SKM-1 (cell line): ENCODE measurements at regions not wholly inside any gene's neighbourhood (a gene's known extent, or its start where the extent isn't known, plus 50 kb on each side); places are given as distances from the start of the nearest gene placed in this dataset.
"Not testable (repeated sequence)": the region's sequence is repeated elsewhere in the genome, so short reads cannot be mapped to it uniquely, and the experiment has no call there.

ENCODE experiments used
- DNase-seq: peaks from one replicate; lab custom pipeline; 2025; ENCODE audit not compliant: unreplicated experiment; lab: John Stamatoyannopoulos, UW

- DNase-seq = no peak
Measured at GRCh38 chr14:86357876-86358275, 827.9 kb downstream of the FLRT2 start.

DNA sequence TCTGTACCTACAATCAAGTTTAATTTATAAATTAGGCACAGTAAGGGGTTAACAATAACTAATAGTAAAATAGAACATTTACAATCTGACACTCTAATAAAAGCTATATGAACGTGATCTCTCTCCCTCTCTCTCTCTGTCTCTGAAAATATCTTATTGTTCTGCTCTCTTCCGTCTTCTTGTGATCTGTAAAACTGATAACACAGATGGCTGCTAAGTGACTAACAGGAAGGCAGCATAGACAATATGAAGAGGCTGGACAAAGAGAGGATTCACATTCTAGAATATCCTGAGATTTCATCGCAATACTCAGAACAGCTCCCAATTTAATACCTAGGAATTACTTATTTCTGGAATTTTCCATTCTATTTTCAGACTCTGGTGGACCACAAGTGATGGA lies 827.2 kb downstream of the FLRT2 start:
- no peak for DNase-seq

GRCh38 chr14:86346818-86347384 lies 817.0 kb downstream of the FLRT2 start:
- no peak for DNase-seq

GRCh38 chr14:86334355-86334754 lies 804.4 kb downstream of the FLRT2 start:
- no peak for DNase-seq

DNA sequence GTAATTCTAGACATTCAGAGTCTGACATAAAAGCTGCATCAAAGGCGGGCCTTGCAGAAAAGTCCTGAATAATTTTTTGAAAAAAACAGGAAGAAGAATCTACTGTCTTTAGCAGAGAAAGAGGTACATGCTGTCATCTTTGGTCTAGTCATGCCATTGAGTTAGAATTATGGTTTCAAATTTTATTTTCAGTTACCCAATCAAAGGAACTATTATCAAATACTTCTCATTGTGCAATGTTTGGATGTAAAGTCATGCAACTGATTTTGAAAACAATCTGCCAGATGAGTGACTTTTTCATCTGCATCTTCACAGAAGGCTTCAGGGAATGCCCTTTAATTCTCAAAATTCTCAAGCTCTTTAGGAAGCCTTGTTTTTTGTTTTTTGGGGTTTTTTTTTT lies 803.5 kb downstream of the FLRT2 start:
- DNase-seq = no peak

GRCh38 chr14:86331341-86331740 lies 801.4 kb downstream of the FLRT2 start:
- DNase-seq = no peak

- no peak for DNase-seq
Measured at GRCh38 chr14:86321151-86321550, 791.2 kb downstream of the FLRT2 start.

DNA sequence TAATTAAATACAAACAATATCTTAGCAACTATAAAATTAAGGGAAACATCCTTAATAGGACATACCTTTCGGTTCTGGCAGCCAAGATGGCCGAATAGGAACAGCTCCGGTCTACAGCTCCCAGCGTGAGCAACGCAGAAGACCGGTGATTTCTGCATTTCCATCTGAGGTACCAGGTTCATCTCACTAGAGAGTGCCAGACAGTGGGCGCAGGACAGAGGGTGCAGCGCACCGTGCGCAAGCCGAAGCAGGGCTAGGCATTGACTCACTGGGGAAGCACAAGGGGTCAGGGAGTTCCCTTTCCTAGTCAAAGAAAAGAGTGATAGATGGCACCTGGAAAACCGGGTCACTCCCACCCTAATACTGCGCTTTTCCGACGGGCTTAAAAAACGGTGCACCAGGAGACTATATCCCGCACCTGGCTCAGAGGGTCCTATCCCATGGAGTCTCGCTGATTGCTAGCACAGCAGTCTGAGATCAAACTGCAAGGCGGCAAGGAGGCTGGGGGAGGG lies 782.3 kb downstream of the FLRT2 start:
- DNase-seq = not testable (repeated sequence)

DNA sequence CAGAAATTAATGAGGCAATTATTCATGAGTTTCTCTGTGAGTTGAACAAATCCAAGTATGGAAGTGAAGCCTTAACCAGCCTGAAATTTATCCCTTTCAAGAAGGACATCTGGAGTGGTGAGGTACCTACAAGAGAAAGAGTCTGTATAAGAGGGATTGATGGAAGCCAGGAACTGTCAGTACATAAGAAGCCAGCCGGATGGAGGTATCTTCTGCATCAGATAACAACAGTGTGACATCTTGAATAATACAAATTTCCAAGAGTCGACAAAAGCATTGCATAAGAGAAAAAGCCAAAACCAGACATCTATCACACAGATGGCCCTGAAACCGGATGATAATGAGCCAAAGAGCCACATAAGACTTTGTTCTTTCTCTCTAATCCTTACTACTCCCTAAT lies 781.2 kb downstream of the FLRT2 start:
- no peak for DNase-seq

- DNase-seq = no peak
Measured at GRCh38 chr14:86310611-86311010, 780.7 kb downstream of the FLRT2 start.

- DNase-seq = no peak
Measured at GRCh38 chr14:86310148-86310547, 780.2 kb downstream of the FLRT2 start.

DNA sequence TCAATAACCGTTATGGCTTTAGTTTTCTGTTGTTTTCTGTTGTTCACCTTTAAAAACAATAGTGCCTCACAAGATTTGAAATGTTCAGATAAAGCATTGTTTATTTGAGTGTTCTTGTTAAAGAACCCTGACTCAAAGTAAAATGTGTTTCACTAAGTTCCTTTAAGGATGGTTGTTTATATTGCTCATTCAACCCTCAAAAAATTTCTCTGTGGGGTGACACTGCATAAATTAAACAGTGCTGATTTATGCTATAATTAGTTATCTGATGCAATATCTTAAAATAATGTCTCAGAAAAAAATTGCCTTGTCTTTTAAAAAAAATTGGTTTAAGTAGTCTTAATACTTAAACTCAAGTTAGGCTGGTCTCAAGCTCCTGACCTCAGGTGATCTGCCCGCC lies 775.1 kb downstream of the FLRT2 start:
- no peak for DNase-seq

DNA sequence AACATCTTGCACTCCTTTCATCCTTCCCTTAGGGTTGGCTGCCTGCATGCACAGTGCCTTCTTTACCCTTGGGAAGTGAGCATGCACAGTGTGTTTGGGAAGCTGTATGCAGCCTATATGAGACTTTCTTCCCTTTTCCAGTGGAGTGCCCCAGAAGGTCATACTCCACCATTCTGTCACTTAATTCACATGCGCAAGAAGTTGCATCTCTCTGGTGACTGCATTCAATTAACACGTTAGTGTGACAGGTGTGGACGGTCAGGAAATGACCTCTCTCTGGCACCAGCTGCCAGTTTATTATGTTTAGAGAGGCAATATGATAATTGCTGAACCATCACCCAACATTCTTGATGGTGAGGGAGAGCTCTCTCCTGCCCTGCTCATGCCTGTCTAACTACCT lies 770.0 kb downstream of the FLRT2 start:
- DNase-seq = no peak

DNA sequence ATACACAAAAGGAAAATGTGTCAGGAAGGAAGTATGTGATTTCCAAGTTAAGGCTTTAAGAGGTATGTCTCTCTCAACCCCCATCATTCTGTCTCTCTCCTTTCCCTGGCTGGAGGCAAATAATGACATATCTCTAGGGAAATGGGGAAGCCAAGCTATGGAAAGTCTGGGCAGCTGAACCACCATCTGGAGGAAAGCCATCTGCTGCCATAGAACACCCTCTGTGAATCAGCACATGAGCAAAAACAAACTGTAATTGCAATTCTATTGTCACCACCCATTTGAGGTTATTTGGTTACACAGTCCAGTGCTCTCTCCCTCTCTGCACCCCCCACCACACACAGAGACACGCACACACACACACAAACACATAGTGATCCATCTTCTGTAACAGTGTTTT lies 766.2 kb downstream of the FLRT2 start:
- no peak for DNase-seq

- DNase-seq = no peak
Measured at GRCh38 chr14:86288336-86288735, 758.4 kb downstream of the FLRT2 start.

DNA sequence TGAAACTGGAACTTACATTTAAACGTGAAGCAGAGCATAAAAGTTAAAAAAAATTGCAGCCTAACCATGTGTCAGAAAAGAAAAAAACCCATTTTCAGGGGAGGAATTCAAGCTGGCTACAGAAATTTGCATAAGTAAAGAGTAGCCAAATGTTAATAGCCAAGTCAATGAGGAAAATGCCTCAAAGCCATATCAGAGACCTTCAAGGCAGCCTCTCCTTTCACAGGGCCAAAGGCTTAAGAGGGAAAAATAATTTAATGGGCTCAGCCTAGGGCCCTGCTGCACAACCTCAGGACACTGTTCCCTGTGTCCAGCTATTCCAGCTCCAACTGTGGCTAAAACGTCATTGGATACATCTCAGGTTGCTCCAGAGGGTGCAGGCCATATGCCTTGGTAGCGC lies 749.5 kb downstream of the FLRT2 start:
- DNase-seq = no peak

- DNase-seq = no peak
Measured at GRCh38 chr14:86257973-86258372, 728.0 kb downstream of the FLRT2 start.

DNA sequence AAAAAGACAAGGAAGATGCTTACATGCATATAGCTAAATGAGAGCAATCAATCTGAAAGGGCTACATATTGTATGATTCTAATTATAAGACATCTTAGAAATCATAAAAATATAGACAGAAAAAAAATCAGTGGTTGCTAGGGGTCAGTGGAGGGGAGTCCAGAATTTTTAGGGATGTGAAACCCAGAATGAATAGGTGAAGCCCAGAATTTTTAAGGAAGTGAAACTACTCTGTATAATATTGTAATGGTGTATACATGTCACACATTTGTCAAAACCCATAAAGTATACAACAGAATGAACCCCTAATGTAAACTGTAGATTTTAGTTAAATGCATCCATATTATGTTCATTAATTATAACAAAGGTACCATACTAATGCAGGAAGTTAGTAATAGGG lies 713.2 kb downstream of the FLRT2 start:
- no peak for DNase-seq

GRCh38 chr14:86237733-86238132 lies 707.8 kb downstream of the FLRT2 start:
- no peak for DNase-seq

DNA sequence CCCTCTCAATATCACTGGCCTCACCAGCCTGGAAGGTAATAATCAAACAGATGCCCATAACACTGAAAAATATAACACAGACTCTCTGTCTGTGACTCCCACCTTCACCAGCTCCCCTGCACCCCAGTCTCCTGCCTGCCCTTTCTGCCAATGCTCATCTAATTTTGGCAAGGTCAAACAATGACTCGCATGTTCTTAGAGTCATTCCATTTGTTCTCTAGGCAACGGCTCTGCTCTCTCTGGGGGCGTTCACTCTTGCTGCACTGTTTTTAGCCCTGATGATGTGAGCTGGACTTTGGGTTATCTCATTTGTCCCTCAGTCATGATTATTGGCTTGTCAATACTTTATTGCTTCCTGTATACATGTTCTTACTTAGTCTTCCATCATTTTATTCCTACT lies 691.8 kb downstream of the FLRT2 start:
- DNase-seq = no peak

DNA sequence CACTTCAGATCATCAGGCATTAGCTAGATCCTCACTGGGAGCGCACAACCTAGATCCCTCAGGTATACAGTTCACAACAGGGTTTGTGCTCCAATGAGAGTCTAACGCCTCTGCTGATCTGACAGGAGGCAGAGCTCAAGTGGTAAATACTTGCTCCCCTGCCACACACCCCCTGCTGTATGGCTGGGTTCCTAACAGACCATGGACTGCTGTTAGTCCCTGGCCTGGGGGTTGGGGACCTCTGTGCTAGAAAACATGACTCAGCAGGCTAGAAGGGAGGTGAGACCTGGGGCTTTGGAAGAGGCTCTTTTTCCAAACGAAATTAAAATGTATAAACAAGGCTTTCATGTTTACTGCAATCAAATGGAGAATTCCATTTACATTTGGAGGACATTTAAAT lies 691.1 kb downstream of the FLRT2 start:
- DNase-seq = no peak

- no peak for DNase-seq
Measured at GRCh38 chr14:86217523-86217922, 687.6 kb downstream of the FLRT2 start.

DNA sequence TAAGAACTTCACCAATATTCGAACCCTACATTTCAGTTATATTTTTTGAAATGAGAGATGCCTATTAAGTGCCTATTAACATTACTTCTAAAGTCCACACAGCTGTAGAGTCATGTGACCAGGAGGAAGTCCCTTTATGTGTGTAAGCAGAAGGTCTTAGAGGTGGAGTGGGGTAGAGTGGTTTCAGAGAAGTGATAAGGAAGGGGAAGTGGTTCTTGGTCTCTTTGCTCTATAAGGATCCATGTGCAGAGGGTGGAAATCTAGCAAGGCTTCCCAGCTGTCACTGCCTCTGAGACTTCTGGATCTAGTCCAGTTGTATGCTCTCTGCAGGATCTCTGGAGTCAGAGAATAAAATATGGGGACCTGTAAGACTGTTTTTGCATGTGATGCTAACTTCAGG lies 673.9 kb downstream of the FLRT2 start:
- peak; percentile 58 for DNase-seq

DNA sequence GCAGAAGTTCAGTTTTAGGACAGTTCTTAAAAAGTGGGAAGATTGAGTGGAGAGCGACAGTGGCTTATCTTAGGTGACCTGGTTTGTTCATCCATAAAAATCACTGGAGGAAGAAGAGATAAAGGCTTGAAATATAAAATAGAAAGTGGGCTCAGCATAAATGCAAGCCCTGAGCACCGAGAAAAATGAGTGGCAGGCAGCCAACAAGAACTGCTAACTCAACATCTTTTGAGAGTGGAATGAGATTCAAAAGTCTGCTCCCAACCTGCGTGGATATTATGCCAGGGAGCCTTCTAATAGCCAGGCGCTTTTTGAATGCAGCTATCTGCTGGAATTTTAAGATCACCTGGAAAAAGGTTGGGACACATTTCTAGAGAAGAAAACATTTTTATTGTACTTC lies 666.5 kb downstream of the FLRT2 start:
- DNase-seq = no peak
